GM19351 (cell line): ENCODE measurements at regions not wholly inside any gene's neighbourhood (a gene's known extent, or its start where the extent isn't known, plus 50 kb on each side); places are given as distances from the start of the nearest gene placed in this dataset.

ENCODE experiments used
- ATAC-seq: cut with Tn5 transposase; IDR thresholded peaks from one replicate; pipeline ENCODE4 v1.9.1; 2021; ENCODE audit warnings: mild to moderate bottlenecking, moderate library complexity; ENCODE audit not compliant: unreplicated experiment

GRCh38 chr13:91144486-91144885 is 203.0 kb upstream of the MIR17HG start:
- ATAC-seq: no peak

- no peak for ATAC-seq
Observed at GRCh38 chr13:91145571-91146205, 201.8 kb upstream of the MIR17HG start.

- ATAC-seq: no peak
Observed at GRCh38 chr13:91146601-91147000, 200.9 kb upstream of the MIR17HG start.

- ATAC-seq: no peak
Observed at GRCh38 chr13:91148098-91148497, 199.4 kb upstream of the MIR17HG start.

- ATAC-seq: no peak
Observed at GRCh38 chr13:91151921-91152320, 195.6 kb upstream of the MIR17HG start.

- ATAC-seq: no peak
Observed at GRCh38 chr13:91153372-91153771, 194.1 kb upstream of the MIR17HG start.

GRCh38 chr13:91154558-91155353 is 192.7 kb upstream of the MIR17HG start:
- peak; percentile 54 for ATAC-seq

- no peak for ATAC-seq
Observed at GRCh38 chr13:91155512-91156114, 191.9 kb upstream of the MIR17HG start.

GRCh38 chr13:91157273-91158016 is 190.0 kb upstream of the MIR17HG start:
- no peak for ATAC-seq

- ATAC-seq: no peak
Observed at GRCh38 chr13:91158017-91158395, 189.5 kb upstream of the MIR17HG start.

- ATAC-seq: peak; percentile 65
Observed at GRCh38 chr13:91162180-91162579, 185.3 kb upstream of the MIR17HG start.

- no peak for ATAC-seq
Observed at GRCh38 chr13:91162589-91162988, 184.9 kb upstream of the MIR17HG start.

- no peak for ATAC-seq
Observed at GRCh38 chr13:91165758-91166157, 181.7 kb upstream of the MIR17HG start.

- ATAC-seq: no peak
Observed at GRCh38 chr13:91166714-91167511, 180.6 kb upstream of the MIR17HG start.

- ATAC-seq: no peak
Observed at GRCh38 chr13:91167706-91168385, 179.6 kb upstream of the MIR17HG start.

- ATAC-seq: no peak
Observed at GRCh38 chr13:91168386-91168711, 179.1 kb upstream of the MIR17HG start.

- no peak for ATAC-seq
Observed at GRCh38 chr13:91169321-91170050, 178.0 kb upstream of the MIR17HG start.

GRCh38 chr13:91172160-91172559 is 175.3 kb upstream of the MIR17HG start:
- ATAC-seq: no peak

- ATAC-seq: no peak
Observed at GRCh38 chr13:91174886-91175501, 172.5 kb upstream of the MIR17HG start.
